Astrocyte of the spinal cord (primary cell): ENCODE measurements at regions not wholly inside any gene's neighbourhood (a gene's known extent, or its start where the extent isn't known, plus 50 kb on each side); places are given as distances from the start of the nearest gene placed in this dataset.

Experiments used
- DNase-seq: peaks from one replicate; pipeline ENCODE4 v3.0.0; 2011; ENCODE audit warnings: low read depth, low spot score
- H3K4me3 ChIP-seq: 2 replicates; pipeline ENCODE4 v1.5.1; 2011; ENCODE audit warnings: low read depth, mild to moderate bottlenecking, low read length, moderate library complexity
- in situ Hi-C: cut with HindIII; loops from 2 replicates; pipeline ENCODE4 v1.10.0; 2017; ENCODE audit warnings: low sequenced_read_pairs
- TF ChIP-seq, protein P1 (sequence below): IDR thresholded peaks from 2 replicates; pipeline ENCODE4 v1.5.1; 2012; ENCODE audit warnings: low read depth, mild to moderate bottlenecking, low read length, inconsistent platforms

DNA sequence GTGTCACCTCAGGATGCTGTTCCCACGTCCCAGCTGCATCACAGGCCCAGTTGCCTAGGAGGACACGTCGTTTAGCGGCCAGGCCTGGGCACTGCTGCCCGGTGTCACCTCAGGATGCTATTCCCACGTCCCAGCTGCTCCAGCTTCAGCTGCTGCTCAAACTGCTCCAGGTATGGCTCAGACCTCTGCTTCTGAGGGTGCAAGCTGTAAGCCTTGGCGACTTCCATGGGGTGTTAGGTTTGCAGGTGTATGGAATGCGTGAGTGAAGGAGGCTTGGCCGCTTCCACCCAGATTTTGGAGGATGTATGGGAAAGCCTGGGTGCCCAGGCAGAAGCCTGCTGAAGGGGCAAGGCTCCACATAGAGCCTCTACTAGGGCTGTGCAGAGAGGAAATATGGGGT lies 205.3 kb upstream of the B3GAT1 start:
- in situ Hi-C loops = no loop called here
- no peak for DNase-seq
- TF ChIP-seq, protein P1, sequence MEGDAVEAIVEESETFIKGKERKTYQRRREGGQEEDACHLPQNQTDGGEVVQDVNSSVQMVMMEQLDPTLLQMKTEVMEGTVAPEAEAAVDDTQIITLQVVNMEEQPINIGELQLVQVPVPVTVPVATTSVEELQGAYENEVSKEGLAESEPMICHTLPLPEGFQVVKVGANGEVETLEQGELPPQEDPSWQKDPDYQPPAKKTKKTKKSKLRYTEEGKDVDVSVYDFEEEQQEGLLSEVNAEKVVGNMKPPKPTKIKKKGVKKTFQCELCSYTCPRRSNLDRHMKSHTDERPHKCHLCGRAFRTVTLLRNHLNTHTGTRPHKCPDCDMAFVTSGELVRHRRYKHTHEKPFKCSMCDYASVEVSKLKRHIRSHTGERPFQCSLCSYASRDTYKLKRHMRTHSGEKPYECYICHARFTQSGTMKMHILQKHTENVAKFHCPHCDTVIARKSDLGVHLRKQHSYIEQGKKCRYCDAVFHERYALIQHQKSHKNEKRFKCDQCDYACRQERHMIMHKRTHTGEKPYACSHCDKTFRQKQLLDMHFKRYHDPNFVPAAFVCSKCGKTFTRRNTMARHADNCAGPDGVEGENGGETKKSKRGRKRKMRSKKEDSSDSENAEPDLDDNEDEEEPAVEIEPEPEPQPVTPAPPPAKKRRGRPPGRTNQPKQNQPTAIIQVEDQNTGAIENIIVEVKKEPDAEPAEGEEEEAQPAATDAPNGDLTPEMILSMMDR = no peak
- no peak overlapping the region for H3K4me3 ChIP-seq

DNA sequence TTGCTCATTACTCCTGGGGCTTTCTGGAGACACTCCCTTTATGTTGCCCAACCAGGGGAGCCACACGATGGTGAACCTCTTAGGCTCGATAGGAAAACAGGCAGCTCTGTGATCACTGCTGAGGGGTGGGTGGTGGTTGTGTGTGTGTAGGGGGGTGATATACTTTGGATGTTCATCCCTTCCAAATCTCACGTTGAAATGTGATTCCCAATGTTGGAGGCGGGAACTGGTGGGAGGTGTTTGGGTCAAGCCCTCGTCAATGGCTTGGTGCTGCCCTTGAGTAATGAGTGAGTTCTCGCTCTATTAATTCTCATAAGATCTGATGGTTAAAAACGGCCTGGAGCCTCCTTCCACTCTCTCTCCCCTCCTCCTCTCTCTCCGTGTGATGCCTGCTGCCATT lies 204.0 kb upstream of the B3GAT1 start:
- no peak overlapping the region for H3K4me3 ChIP-seq
- TF ChIP-seq, protein P1 = no peak
- no peak for DNase-seq
- in situ Hi-C loops = no loop called here

DNA sequence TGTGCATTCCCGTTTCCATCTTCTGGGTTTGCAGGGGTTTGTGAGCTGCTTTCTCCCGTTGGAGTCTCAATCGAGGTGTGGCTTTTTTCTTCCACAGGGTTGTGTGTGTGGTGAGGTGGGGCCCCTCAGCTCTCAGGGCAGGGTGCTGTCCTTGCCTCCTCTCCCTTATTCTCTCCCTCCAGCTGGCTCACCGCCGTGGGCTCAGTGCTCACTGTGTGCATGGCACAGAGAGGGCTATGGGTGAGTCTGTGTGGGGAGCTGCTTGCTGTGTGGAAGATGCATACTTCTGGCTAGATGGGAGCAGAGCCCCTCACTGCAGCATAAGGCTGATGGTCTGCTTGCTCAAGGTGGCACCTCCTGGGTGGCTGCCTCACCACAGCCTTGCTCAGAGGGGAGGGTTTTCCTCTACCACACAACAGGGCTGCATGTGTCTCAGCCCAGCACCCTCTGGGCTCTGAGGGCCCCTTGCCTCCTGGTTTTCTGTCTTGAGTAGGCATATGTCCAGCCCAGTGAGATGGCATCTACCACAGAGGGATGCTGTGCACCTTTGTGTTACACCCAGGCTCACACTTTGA lies 203.1 kb upstream of the B3GAT1 start:
- TF ChIP-seq, protein P1 = no peak
- DNase-seq = no peak
- in situ Hi-C loops = no loop called here
- H3K4me3 ChIP-seq = no peak overlapping the region

DNA sequence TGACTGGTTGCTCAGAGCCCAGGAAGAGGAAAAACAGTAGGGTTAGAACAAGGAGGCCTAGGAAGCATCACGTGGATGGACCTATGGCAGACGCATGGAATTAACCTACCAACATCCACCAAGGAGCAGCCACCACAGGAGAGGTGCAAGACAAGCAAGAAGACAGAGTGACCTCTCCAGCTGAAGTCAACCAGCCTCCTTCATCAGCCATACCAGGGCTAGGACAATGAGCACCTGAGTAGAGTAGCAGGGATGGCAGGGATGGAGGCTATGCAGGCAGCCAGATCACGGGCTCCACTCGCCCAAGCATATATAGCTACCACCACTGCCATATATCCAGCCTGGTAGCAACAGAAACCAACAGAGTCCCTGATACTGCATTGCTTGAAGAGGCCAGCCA lies 202.1 kb upstream of the B3GAT1 start:
- no peak for DNase-seq
- no peak overlapping the region for H3K4me3 ChIP-seq
- in situ Hi-C loops = no loop called here
- TF ChIP-seq, protein P1 = no peak

DNA sequence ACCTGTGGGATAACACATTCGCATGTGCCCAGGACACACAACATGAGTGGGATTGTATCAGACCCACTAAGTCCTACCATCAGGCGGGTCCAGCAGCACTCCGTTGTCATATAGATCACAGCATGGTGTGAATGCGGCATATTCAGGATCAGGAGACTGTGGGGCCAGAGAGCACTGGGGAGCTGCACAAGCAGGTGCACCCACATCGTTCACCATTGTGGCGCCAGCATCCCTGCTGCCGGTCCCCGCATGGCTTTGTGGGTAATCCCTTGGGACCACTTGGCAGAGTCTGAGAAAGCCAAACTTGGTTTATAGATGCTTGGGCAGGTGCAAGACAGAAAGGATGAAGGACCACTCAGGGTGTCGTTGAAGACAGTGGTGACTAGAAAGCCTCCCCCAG lies 201.6 kb upstream of the B3GAT1 start:
- TF ChIP-seq, protein P1 = no peak
- in situ Hi-C loops = no loop called here
- H3K4me3 ChIP-seq = no peak overlapping the region
- no peak for DNase-seq

DNA sequence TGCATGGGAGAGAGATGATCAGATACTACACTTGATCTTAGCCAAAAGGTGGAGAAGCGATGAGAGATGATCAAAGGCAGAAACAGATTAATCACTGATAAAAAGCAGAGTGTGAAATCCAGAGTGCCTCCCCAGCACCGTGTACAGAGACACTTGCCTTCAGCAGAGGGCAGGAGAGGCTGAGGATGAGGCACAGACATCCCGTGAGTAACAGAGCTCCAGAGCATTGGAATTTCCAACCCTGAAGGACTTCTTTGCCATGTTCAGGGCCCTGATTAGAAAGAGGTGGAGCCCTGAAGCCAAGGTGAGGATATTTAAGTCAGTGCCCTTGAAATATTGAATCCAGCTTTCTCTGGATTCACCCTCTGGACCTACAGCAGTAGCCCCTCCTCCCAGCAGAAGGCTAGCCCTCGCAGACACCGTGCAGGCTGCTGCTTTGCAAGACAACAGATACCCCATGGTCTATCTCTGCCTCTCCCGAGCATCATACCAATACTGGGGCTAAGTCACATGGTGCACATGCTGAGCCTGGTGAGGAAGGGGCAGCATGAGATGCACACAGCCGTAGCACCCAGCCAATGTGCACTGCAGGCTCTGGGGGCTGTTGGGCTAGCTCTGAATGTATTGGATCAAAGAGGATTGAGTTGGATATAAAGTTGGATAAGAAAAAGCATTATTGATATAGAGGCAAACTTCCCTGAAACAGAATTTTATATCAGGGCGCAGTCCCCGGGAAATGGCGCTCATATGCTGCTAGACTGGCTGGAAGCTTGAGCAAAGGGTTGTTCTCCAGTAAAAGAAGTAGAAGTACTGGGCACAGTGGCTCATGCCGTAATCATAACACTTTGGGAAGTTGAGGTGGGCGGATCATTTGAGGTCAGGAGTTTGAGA lies 200.3 kb upstream of the B3GAT1 start:
- DNase-seq = no peak
- no peak overlapping the region for H3K4me3 ChIP-seq
- TF ChIP-seq, protein P1 = no peak
- in situ Hi-C loops = no loop called here
